T-helper 1 cell treated with Interleukin-12 subunit alpha and Interleukin-12 subunit beta and Interleukin-4 antibody, amounts not matched to agents 30 μg/mL and 1 μg/mL, for 36 hours (primary cell): ENCODE measurements at regions not wholly inside any gene's neighbourhood (a gene's known extent, or its start where the extent isn't known, plus 50 kb on each side); places are given as distances from the start of the nearest gene placed in this dataset.

Experiments used
- H3K27ac Mint-ChIP-seq: one replicate; pipeline ENCODE4 v1.8.0; 2021; ENCODE audit warnings: mild to moderate bottlenecking, mixed read lengths
- H3K27me3 Mint-ChIP-seq: one replicate; pipeline ENCODE4 v1.8.0; 2021; ENCODE audit warnings: low read depth, mixed read lengths
- H3K36me3 Mint-ChIP-seq: one replicate; pipeline ENCODE4 v1.8.0; 2021; ENCODE audit warnings: low read depth, mixed read lengths
- H3K4me1 Mint-ChIP-seq: one replicate; pipeline ENCODE4 v1.8.0; 2021; ENCODE audit warnings: low read depth, mixed read lengths
- H3K4me3 Mint-ChIP-seq: one replicate; pipeline ENCODE4 v1.8.0; 2021; ENCODE audit warnings: mild to moderate bottlenecking, moderate library complexity, mixed read lengths
- H3K9me3 Mint-ChIP-seq: one replicate; pipeline ENCODE4 v1.8.0; 2021; ENCODE audit warnings: mixed read lengths

GRCh38 chr6:156017838-156018237 is 562.2 kb upstream of the NOX3 start:
- Mint-ChIP-seq H3K4me3 (no peak overlapping the region), H3K4me1 (peaks cover 3% of the 10 kb centered on the region), H3K27ac (no peak overlapping the region), H3K27me3 (no peaks in the 10 kb centered on the region), H3K9me3 (peaks cover 11% of the 10 kb centered on the region), H3K36me3 (no peaks in the 10 kb centered on the region)

- H3K27me3 Mint-ChIP-seq: no peaks in the 10 kb centered on the region
- no peak overlapping the region for H3K4me3 Mint-ChIP-seq
- H3K4me1 Mint-ChIP-seq: peaks cover 3% of the 10 kb centered on the region
- H3K27ac Mint-ChIP-seq: no peak overlapping the region
- H3K9me3 Mint-ChIP-seq: peaks cover 11% of the 10 kb centered on the region
- H3K36me3 Mint-ChIP-seq: no peaks in the 10 kb centered on the region
Measured at GRCh38 chr6:156016186-156016976, 560.7 kb upstream of the NOX3 start.

- Mint-ChIP-seq H3K36me3 (no peaks in the 10 kb centered on the region), H3K9me3 (peaks cover 11% of the 10 kb centered on the region), H3K4me1 (peaks cover 3% of the 10 kb centered on the region), H3K4me3 (no peak overlapping the region), H3K27me3 (no peaks in the 10 kb centered on the region), H3K27ac (no peak overlapping the region)
Measured at GRCh38 chr6:156013155-156013554, 557.5 kb upstream of the NOX3 start.

GRCh38 chr6:156009656-156010055 is 554.0 kb upstream of the NOX3 start:
- Mint-ChIP-seq H3K27ac (no peak overlapping the region), H3K9me3 (no peaks in the 10 kb centered on the region), H3K4me1 (peaks cover 3% of the 10 kb centered on the region), H3K4me3 (no peak overlapping the region), H3K27me3 (no peaks in the 10 kb centered on the region), H3K36me3 (no peaks in the 10 kb centered on the region)

GRCh38 chr6:156004796-156005195 is 549.2 kb upstream of the NOX3 start:
- Mint-ChIP-seq H3K27me3 (no peaks in the 10 kb centered on the region), H3K4me3 (no peak overlapping the region), H3K9me3 (no peaks in the 10 kb centered on the region), H3K27ac (no peak overlapping the region), H3K4me1 (no peaks in the 10 kb centered on the region), H3K36me3 (no peaks in the 10 kb centered on the region)

- Mint-ChIP-seq H3K4me3 (no peak overlapping the region), H3K27ac (no peak overlapping the region), H3K36me3 (no peaks in the 10 kb centered on the region), H3K4me1 (no peaks in the 10 kb centered on the region), H3K9me3 (peaks cover 3% of the 10 kb centered on the region), H3K27me3 (no peaks in the 10 kb centered on the region)
Measured at GRCh38 chr6:155996151-155996550, 540.5 kb upstream of the NOX3 start.

- Mint-ChIP-seq H3K9me3 (peaks cover 3% of the 10 kb centered on the region), H3K36me3 (no peaks in the 10 kb centered on the region), H3K4me1 (no peaks in the 10 kb centered on the region), H3K27me3 (no peaks in the 10 kb centered on the region), H3K27ac (no peak overlapping the region), H3K4me3 (no peak overlapping the region)
Measured at GRCh38 chr6:155995281-155995680, 539.6 kb upstream of the NOX3 start.

- Mint-ChIP-seq H3K4me1 (no peaks in the 10 kb centered on the region), H3K27ac (no peak overlapping the region), H3K9me3 (peaks cover 3% of the 10 kb centered on the region), H3K4me3 (no peak overlapping the region), H3K36me3 (no peaks in the 10 kb centered on the region), H3K27me3 (no peaks in the 10 kb centered on the region)
Measured at GRCh38 chr6:155994086-155994485, 538.4 kb upstream of the NOX3 start.

- H3K27me3 Mint-ChIP-seq: no peaks in the 10 kb centered on the region
- H3K4me3 Mint-ChIP-seq: no peak overlapping the region
- no peaks in the 10 kb centered on the region for H3K36me3 Mint-ChIP-seq
- no peaks in the 10 kb centered on the region for H3K4me1 Mint-ChIP-seq
- peaks cover 3% of the 10 kb centered on the region for H3K9me3 Mint-ChIP-seq
- H3K27ac Mint-ChIP-seq: no peak overlapping the region
Measured at GRCh38 chr6:155993240-155993639, 537.6 kb upstream of the NOX3 start.

GRCh38 chr6:155985660-155986138 is 530.1 kb upstream of the NOX3 start:
- H3K4me3 Mint-ChIP-seq: no peak overlapping the region
- no peak overlapping the region for H3K27ac Mint-ChIP-seq

GRCh38 chr6:155980768-155981079 is 525.1 kb upstream of the NOX3 start:
- H3K4me3 Mint-ChIP-seq: no peak overlapping the region
- no peaks in the 10 kb centered on the region for H3K36me3 Mint-ChIP-seq
- H3K4me1 Mint-ChIP-seq: no peaks in the 10 kb centered on the region
- H3K27me3 Mint-ChIP-seq: peaks cover 3% of the 10 kb centered on the region
- no peaks in the 10 kb centered on the region for H3K9me3 Mint-ChIP-seq
- H3K27ac Mint-ChIP-seq: no peak overlapping the region

More at GRCh38 chr6:155985660-155986138, 530.1 kb upstream of the NOX3 start:
- Mint-ChIP-seq H3K4me1 (no peaks in the 10 kb centered on the region), H3K36me3 (no peaks in the 10 kb centered on the region), H3K9me3 (no peaks in the 10 kb centered on the region), H3K27me3 (peaks cover 3% of the 10 kb centered on the region)

GRCh38 chr6:155980014-155980767 is 524.6 kb upstream of the NOX3 start:
- Mint-ChIP-seq H3K4me3 (no peak overlapping the region), H3K27me3 (peaks cover 3% of the 10 kb centered on the region), H3K27ac (no peak overlapping the region), H3K4me1 (no peaks in the 10 kb centered on the region), H3K36me3 (no peaks in the 10 kb centered on the region), H3K9me3 (no peaks in the 10 kb centered on the region)

GRCh38 chr6:155975506-155975905 is 519.9 kb upstream of the NOX3 start:
- H3K4me1 Mint-ChIP-seq: peaks cover 7% of the 10 kb centered on the region
- H3K9me3 Mint-ChIP-seq: no peaks in the 10 kb centered on the region
- H3K36me3 Mint-ChIP-seq: no peaks in the 10 kb centered on the region
- H3K4me3 Mint-ChIP-seq: no peak overlapping the region
- H3K27ac Mint-ChIP-seq: no peak overlapping the region
- no peaks in the 10 kb centered on the region for H3K27me3 Mint-ChIP-seq

GRCh38 chr6:155974811-155975323 is 519.2 kb upstream of the NOX3 start:
- Mint-ChIP-seq H3K27me3 (no peaks in the 10 kb centered on the region), H3K4me3 (no peak overlapping the region), H3K27ac (no peak overlapping the region), H3K4me1 (peaks cover 7% of the 10 kb centered on the region), H3K36me3 (no peaks in the 10 kb centered on the region), H3K9me3 (no peaks in the 10 kb centered on the region)

- Mint-ChIP-seq H3K36me3 (no peaks in the 10 kb centered on the region), H3K9me3 (no peaks in the 10 kb centered on the region), H3K27ac (no peak overlapping the region), H3K4me1 (peaks cover 7% of the 10 kb centered on the region), H3K27me3 (no peaks in the 10 kb centered on the region), H3K4me3 (no peak overlapping the region)
Measured at GRCh38 chr6:155974359-155974758, 518.7 kb upstream of the NOX3 start.
